HCT116 (cell line): ENCODE measurements at regions not wholly inside any gene's neighbourhood (a gene's known extent, or its start where the extent isn't known, plus 50 kb on each side); places are given as distances from the start of the nearest gene placed in this dataset.

Experiments
- POLR2A ChIP-seq: IDR thresholded peaks from 2 replicates; pipeline ENCODE4 v1.7.0; 2011; ENCODE audit warnings: borderline replicate concordance; ENCODE audit not compliant: insufficient read depth, insufficient read length; ENCODE audit errors: extremely low read depth
- ZNF274 ChIP-seq: fragments of 200-500 bp; sonication (Bioruptor generic); IDR thresholded peaks from 2 replicates; pipeline ENCODE4 v1.6.1; 2014; ENCODE audit warnings: mild to moderate bottlenecking, low read depth, low read length, inconsistent platforms
- TF ChIP-seq, protein P1 (sequence below), 3 experiments: fragments of 200-600 bp in 1 of 3; sonication (generic) in 1 of 3; IDR thresholded peaks in 2 of 3; conservative IDR thresholded peaks in 1 of 3; 2 replicates each; pipeline ENCODE4 v1.5.1; 2012 to 2017; ENCODE audit warnings: low read depth in 2 of 3, low read length in 2 of 3, antibody characterized with exemption in 1 of 3, borderline replicate concordance in 1 of 3, control low read depth in 1 of 3, mild to moderate bottlenecking in 1 of 3, mixed read lengths in 1 of 3, mixed run types in 1 of 3, moderate library complexity in 1 of 3; ENCODE audit not compliant: insufficient read depth in 1 of 3

- TF ChIP-seq POLR2A (no peak), ZNF274 (no peak)
- TF ChIP-seq, protein P1, sequence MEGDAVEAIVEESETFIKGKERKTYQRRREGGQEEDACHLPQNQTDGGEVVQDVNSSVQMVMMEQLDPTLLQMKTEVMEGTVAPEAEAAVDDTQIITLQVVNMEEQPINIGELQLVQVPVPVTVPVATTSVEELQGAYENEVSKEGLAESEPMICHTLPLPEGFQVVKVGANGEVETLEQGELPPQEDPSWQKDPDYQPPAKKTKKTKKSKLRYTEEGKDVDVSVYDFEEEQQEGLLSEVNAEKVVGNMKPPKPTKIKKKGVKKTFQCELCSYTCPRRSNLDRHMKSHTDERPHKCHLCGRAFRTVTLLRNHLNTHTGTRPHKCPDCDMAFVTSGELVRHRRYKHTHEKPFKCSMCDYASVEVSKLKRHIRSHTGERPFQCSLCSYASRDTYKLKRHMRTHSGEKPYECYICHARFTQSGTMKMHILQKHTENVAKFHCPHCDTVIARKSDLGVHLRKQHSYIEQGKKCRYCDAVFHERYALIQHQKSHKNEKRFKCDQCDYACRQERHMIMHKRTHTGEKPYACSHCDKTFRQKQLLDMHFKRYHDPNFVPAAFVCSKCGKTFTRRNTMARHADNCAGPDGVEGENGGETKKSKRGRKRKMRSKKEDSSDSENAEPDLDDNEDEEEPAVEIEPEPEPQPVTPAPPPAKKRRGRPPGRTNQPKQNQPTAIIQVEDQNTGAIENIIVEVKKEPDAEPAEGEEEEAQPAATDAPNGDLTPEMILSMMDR (IDR thresholded peaks at IDR 0.05 in 2 of 3, conservative IDR thresholded peaks at IDR 0.05 in 1 of 3; ENCODE audit: borderline replicate concordance in 1 of 3, insufficient read depth in 1 of 3, low read depth in 2 of 3, low read length in 2 of 3): no peak
Observed at GRCh38 chr1:177799746-177800145, 170.1 kb downstream of the SEC16B start.
